Stomach (tissue), 8 donors: ENCODE measurements at regions not wholly inside any gene's neighbourhood (a gene's known extent, or its start where the extent isn't known, plus 50 kb on each side); places are given as distances from the start of the nearest gene placed in this dataset.

Experiments used
- DNase-seq, 2 donors: peaks; one replicate each; pipeline versions ENCODE4 v3.0.0 to v3.0.0-alpha.2; 2013 to 2019
- H3K27ac ChIP-seq, 5 donors: fragments of 200-600 bp in 4 of 5; sonication (generic) in 4 of 5; one replicate each; pipeline ENCODE4 v1.5.1; 2013 to 2019; ENCODE audit warnings: mild to moderate bottlenecking in 1 of 5, moderate library complexity in 1 of 5
- H3K27me3 ChIP-seq, 3 donors: fragments of 200-600 bp; sonication (generic); one replicate each; pipeline ENCODE4 v1.5.1; 2017 to 2019; ENCODE audit warnings: mixed run types in 1 of 3
- H3K36me3 ChIP-seq, 4 donors: fragments of 200-600 bp; sonication (generic); 1 replicate in 3 of 4; 2 replicates in 1 of 4; pipeline ENCODE4 v1.5.1; 2016 to 2019
- H3K4me1 ChIP-seq, 4 donors: fragments of 200-600 bp; sonication (generic); one replicate each; pipeline ENCODE4 v1.5.1; 2016 to 2019
- H3K4me3 ChIP-seq, 4 donors: fragments of 200-600 bp; sonication (generic) in 3 of 4; one replicate each; pipeline ENCODE4 v1.5.1; 2016 to 2019; ENCODE audit warnings: mild to moderate bottlenecking in 1 of 4
- H3K9me3 ChIP-seq, 4 donors: fragments of 200-600 bp; sonication (generic); one replicate each; pipeline ENCODE4 v1.5.1; 2016 to 2019
- CTCF ChIP-seq, 7 experiments: fragments of 450-650 bp in 4 of 7; fragments of 200-600 bp in 3 of 7; sonication (generic) in 3 of 7; IDR thresholded peaks; one replicate each; pipeline ENCODE4 v1.5.1; 2016 to 2019; ENCODE audit warnings: antibody characterized with exemption in 7 of 7, control low read depth in 2 of 7, mild to moderate bottlenecking in 1 of 7
- EP300 ChIP-seq: sonication (generic); formaldehyde crosslinking; IDR thresholded peaks from one replicate; pipeline ENCODE4 v1.6.1; 2017; ENCODE audit warnings: antibody characterized with exemption
- POLR2A ChIP-seq, 4 donors: fragments of 450-650 bp; IDR thresholded peaks; one replicate each; pipeline ENCODE4 v1.6.1; 2016; ENCODE audit warnings: antibody characterized with exemption in 4 of 4, control low read depth in 2 of 4, mild to moderate bottlenecking in 1 of 4, moderate library complexity in 1 of 4
- POLR2AphosphoS5 ChIP-seq, 3 donors: sonication (generic); formaldehyde crosslinking; IDR thresholded peaks; one replicate each; pipeline ENCODE4 v1.6.1; 2016; ENCODE audit warnings: antibody characterized with exemption in 3 of 3
- WGBS, 5 donors: extraction: QIAGEN DNeasy Blood & Tissue Kit in 3 of 5; methylation state at CpG; one replicate each; pipeline versions ENCODE4 v1.1.5 to v1.1.7; 2013 to 2018; 5-methylcytosine and 5-hydroxymethylcytosine counted together
- intact Hi-C: fragments of 100-400 bp; cut with DNase I; formaldehyde crosslinking; loops from one replicate; pipeline ENCODE4 v1.15.1; 2023; ENCODE audit warnings: low total_unique reads
- donor health status: healthy with polysubstance abuse.
- donor health status: Bipolar disorder and iron deficiency.
- donor health status: healthy.

DNA sequence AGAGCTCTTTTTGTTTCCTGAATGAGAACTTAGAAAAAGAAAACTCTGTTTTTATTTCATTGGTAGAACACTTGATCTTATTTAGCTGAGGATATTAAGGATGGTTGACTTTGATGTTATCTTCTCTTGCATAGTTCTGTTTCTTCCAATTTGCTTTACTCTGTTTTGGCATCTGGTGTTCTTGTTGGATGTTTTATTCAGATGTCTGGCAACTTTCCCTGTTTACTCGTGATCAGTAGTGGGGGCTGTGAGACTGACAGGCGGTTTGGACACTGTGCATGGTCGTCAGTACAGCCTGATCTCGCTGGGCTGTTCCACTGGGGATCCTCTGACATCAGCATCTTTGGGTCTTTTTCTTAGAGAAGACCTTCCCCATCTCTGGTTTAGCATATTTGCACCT is 100.1 kb downstream of the TSN start:
- TF ChIP-seq CTCF (IDR thresholded peaks at IDR 0.05) (no peak), POLR2A (IDR thresholded peaks at IDR 0.05) (no peak), POLR2AphosphoS5 (IDR thresholded peaks at IDR 0.05) (no peak), EP300 (no peak)
- Histone ChIP-seq H3K36me3 (no peaks in the 10 kb centered on the region), H3K4me1 (no peaks in the 10 kb centered on the region), H3K9me3 (no peaks in the 10 kb centered on the region), H3K27me3 (no peaks in the 10 kb centered on the region), H3K27ac (no peak overlapping the region), H3K4me3 (no peak overlapping the region)
- intact Hi-C loops: no loop called here
- peak in 1 of 2 donors; percentile 9 for DNase-seq
- 31 to 44% (median 42%) methylated on average over 4 of the region's 4 CpGs for WGBS, 5 donors

- no peak for TF ChIP-seq POLR2AphosphoS5 (IDR thresholded peaks at IDR 0.05)
- no peak for DNase-seq
- Histone ChIP-seq H3K4me3 (no peak overlapping the region), H3K36me3 (no peaks in the 10 kb centered on the region), H3K4me1 (no peaks in the 10 kb centered on the region), H3K27me3 (no peaks in the 10 kb centered on the region), H3K9me3 (no peaks in the 10 kb centered on the region), H3K27ac (no peak overlapping the region)
- intact Hi-C loops: no loop called here
- WGBS, 5 donors: 26 to 52% (median 32%) methylated on average over 3 of the region's 3 CpGs
Observed at GRCh38 chr2:121856360-121856759, 100.9 kb downstream of the TSN start.

DNA sequence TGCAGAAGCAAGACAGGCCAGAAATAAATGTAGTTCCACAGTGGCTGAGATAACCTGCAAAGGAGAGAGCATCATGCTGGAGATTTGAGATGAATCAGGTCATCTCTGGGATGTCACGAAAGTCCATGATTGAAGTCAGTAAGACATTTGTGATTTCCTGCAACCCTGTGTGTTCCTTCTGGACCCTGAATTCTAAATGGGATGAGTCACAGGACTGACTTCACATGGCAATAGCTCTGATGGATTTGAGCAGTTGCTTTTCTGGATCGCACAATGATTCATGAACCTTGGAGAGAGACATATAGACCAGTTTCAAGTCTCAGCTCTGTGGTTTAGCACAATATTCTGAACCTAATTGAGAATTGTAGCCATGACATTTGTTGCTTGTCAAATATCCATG is 102.9 kb downstream of the TSN start:
- H3K4me3 ChIP-seq: no peak overlapping the region
- no peak for TF ChIP-seq EP300
- no peak for TF ChIP-seq POLR2AphosphoS5 (IDR thresholded peaks at IDR 0.05)
- TF ChIP-seq CTCF (IDR thresholded peaks at IDR 0.05): no peak
- no peak for TF ChIP-seq POLR2A (IDR thresholded peaks at IDR 0.05)
- peaks cover 0 to 5% (median 3%) of the 10 kb centered on the region in 4 donors for H3K9me3 ChIP-seq
- intact Hi-C loops: no loop called here
- DNase-seq: no peak
- WGBS, 5 donors: 71 to 96% (median 92%) methylated on average over 2 of the region's 2 CpGs
- H3K4me1 ChIP-seq: no peaks in the 10 kb centered on the region
- H3K27ac ChIP-seq: no peak overlapping the region
- no peaks in the 10 kb centered on the region for H3K27me3 ChIP-seq
- no peaks in the 10 kb centered on the region for H3K36me3 ChIP-seq

GRCh38 chr2:121858847-121859246 is 103.4 kb downstream of the TSN start:
- 80 to 93% (median 91%) methylated on average over 2 of the region's 2 CpGs for WGBS, 5 donors

More at GRCh38 chr2:121858847-121859246, 103.4 kb downstream of the TSN start:
- H3K27ac ChIP-seq: no peak overlapping the region
- intact Hi-C loops: no loop called here
- no peak overlapping the region for H3K4me3 ChIP-seq
- no peaks in the 10 kb centered on the region for H3K36me3 ChIP-seq
- peaks cover 0 to 10% (median 3%) of the 10 kb centered on the region in 4 donors for H3K9me3 ChIP-seq
- no peak for DNase-seq
- no peaks in the 10 kb centered on the region for H3K27me3 ChIP-seq
- H3K4me1 ChIP-seq: no peaks in the 10 kb centered on the region
- TF ChIP-seq EP300 (no peak), POLR2AphosphoS5 (IDR thresholded peaks at IDR 0.05) (no peak), CTCF (IDR thresholded peaks at IDR 0.05) (no peak), POLR2A (IDR thresholded peaks at IDR 0.05) (no peak)
